ENCODE measurements at regions not wholly inside any gene's neighbourhood (a gene's known extent, or its start where the extent isn't known, plus 50 kb on each side); places are given as distances from the start of the nearest gene placed in this dataset.

DNA sequence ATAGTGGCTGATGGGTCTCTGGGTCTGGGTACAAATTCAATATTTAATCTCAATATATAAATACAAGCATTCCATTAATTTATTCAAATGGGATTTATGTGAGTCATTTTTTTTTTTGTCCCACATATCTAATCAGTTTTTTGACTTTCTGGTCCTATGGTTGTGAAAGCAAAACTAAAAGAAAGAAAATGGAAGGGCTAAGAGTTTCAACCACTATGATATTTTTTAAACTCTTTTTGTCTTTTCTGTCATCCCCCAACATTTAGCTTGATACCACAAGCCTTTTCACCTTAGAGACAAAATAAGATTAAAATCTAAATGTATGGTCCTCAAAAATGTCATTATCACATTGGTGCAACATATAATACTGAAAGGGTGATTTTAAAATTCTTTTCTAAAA lies 602.7 kb upstream of the CHRM3 start:
- no peaks in the 10 kb centered on the region for H3K4me1 ChIP-seq (ENCODE audit: control insufficient read depth, insufficient read depth, low read length)
- H3K9me3 ChIP-seq (ENCODE audit: control insufficient read depth, insufficient read depth, low read depth, low read length): no peaks in the 10 kb centered on the region
- H3K27ac ChIP-seq (ENCODE audit: extremely low read depth, low read depth, low read length): no peak overlapping the region
- no peaks in the 10 kb centered on the region for H3K36me3 ChIP-seq (ENCODE audit: control insufficient read depth in 2 of 2, insufficient read depth in 1 of 2, low read length in 2 of 2)
- TF ChIP-seq ZSCAN23 (tag by site-specific recombination; IDR thresholded peaks at IDR 0.05) (no peak), KLF17 (tag by site-specific recombination; IDR thresholded peaks at IDR 0.05) (no peak), ZNF843 (tag by site-specific recombination; IDR thresholded peaks at IDR 0.05) (no peak), MZF1 (tag by site-specific recombination; IDR thresholded peaks at IDR 0.05; ENCODE audit: borderline replicate concordance) (no peak), MEIS1 (CRISPR knock-in tag; IDR thresholded peaks at IDR 0.05; ENCODE audit: borderline replicate concordance) (no peak), ZNF274 (IDR thresholded peaks at IDR 0.05; ENCODE audit: low read length) (no peak), ZNF274 (tag by site-specific recombination; IDR thresholded peaks at IDR 0.05; ENCODE audit: borderline replicate concordance) (no peak), ZNF792 (tag by site-specific recombination; IDR thresholded peaks at IDR 0.05) (no peak), SALL2 (tag by site-specific recombination; IDR thresholded peaks at IDR 0.05; ENCODE audit: borderline replicate concordance) (no peak)
- ChIA-PET POLR2A (no interaction called here), CTCF (no interaction called here)
- no peak overlapping the region for H3K4me3 ChIP-seq (ENCODE audit: low read depth, low read length)

DNA sequence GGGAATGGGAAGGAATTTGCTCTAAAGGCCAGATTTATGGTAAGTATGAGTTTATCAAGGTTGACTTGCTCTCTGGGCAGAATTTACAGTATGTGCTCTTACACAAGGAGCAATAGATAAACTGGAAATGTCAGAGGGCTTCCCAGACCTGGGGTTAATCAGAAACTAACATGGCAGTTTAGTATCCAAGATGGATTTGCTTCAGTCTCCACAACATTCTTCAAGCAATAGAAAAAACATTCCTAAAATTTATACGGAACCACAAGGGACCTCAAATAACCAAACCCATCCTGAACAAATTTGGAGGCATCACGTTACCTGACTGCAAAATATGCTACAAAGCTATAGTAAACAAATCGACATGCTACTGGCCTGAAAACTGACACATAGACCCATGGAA lies 606.7 kb upstream of the CHRM3 start:
- Histone ChIP-seq H3K4me3 (ENCODE audit: low read depth, low read length) (no peak overlapping the region), H3K4me1 (ENCODE audit: control insufficient read depth, insufficient read depth, low read length) (no peaks in the 10 kb centered on the region), H3K27ac (ENCODE audit: extremely low read depth, low read depth, low read length) (no peak overlapping the region), H3K9me3 (ENCODE audit: control insufficient read depth, insufficient read depth, low read depth, low read length) (no peaks in the 10 kb centered on the region), H3K36me3 (ENCODE audit: control insufficient read depth in 2 of 2, insufficient read depth in 1 of 2, low read length in 2 of 2) (no peaks in the 10 kb centered on the region)
- POLR2A ChIA-PET: no interaction called here
- CTCF ChIA-PET: no interaction called here
- TF ChIP-seq ZSCAN16 (tag by site-specific recombination; IDR thresholded peaks at IDR 0.05) (no peak), ZBTB20 (tag by site-specific recombination; IDR thresholded peaks at IDR 0.05) (no peak), ZNF121 (tag by site-specific recombination; IDR thresholded peaks at IDR 0.05) (no peak), REPIN1 (tag by site-specific recombination; IDR thresholded peaks at IDR 0.05; ENCODE audit: low read depth) (no peak), ZNF2 (tag by site-specific recombination; IDR thresholded peaks at IDR 0.05) (no peak), ZNF155 (tag by site-specific recombination; IDR thresholded peaks at IDR 0.05) (no peak), ZNF133 (tag by site-specific recombination; IDR thresholded peaks at IDR 0.05) (no peak), ZNF600 (tag by site-specific recombination; IDR thresholded peaks at IDR 0.05) (no peak), ZNF23 (tag by site-specific recombination; IDR thresholded peaks at IDR 0.05; ENCODE audit: borderline replicate concordance) (no peak), SETDB1 (IDR thresholded peaks at IDR 0.05; ENCODE audit: insufficient read length, low read length) (no peak)
- TF ChIP-seq, protein P1, sequence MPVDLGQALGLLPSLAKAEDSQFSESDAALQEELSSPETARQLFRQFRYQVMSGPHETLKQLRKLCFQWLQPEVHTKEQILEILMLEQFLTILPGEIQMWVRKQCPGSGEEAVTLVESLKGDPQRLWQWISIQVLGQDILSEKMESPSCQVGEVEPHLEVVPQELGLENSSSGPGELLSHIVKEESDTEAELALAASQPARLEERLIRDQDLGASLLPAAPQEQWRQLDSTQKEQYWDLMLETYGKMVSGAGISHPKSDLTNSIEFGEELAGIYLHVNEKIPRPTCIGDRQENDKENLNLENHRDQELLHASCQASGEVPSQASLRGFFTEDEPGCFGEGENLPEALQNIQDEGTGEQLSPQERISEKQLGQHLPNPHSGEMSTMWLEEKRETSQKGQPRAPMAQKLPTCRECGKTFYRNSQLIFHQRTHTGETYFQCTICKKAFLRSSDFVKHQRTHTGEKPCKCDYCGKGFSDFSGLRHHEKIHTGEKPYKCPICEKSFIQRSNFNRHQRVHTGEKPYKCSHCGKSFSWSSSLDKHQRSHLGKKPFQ (tag by site-specific recombination; IDR thresholded peaks at IDR 0.05): no peak

DNA sequence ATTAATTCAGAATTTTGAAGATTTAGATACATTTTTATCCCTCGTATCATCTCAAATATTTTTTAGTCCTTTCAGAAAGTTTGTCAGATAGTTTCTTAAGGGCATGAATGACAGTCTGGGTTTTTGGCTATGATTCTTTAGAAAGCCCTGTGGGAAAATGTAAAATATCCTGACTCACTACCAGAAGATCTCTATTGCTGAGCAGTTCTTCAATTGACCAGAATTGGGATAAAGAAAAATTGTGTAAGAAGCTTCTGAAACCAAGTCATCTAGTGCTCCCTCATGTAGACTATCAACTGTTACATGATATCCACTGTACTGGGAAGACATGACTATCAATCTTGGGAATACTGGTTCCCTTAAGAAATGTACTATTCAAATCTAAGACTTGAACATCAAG lies 608.3 kb upstream of the CHRM3 start:
- ChIA-PET POLR2A (no interaction called here), CTCF (no interaction called here)
- H3K9me3 ChIP-seq (ENCODE audit: control insufficient read depth, insufficient read depth, low read depth, low read length): no peaks in the 10 kb centered on the region
- H3K4me1 ChIP-seq (ENCODE audit: control insufficient read depth, insufficient read depth, low read length): no peaks in the 10 kb centered on the region
- no peak overlapping the region for H3K4me3 ChIP-seq (ENCODE audit: low read depth, low read length)
- no peaks in the 10 kb centered on the region for H3K36me3 ChIP-seq (ENCODE audit: control insufficient read depth in 2 of 2, insufficient read depth in 1 of 2, low read length in 2 of 2)
- no peak overlapping the region for H3K27ac ChIP-seq (ENCODE audit: extremely low read depth, low read depth, low read length)
- TF ChIP-seq HOXA7 (CRISPR knock-in tag; IDR thresholded peaks at IDR 0.05; ENCODE audit: borderline replicate concordance): no peak
- TF ChIP-seq ZNF654 (tag by site-specific recombination; IDR thresholded peaks at IDR 0.05; ENCODE audit: low read depth): no peak
- TF ChIP-seq ELK4 (IDR thresholded peaks at IDR 0.05; ENCODE audit: borderline replicate concordance, low read depth, low read length): no peak
- no peak for TF ChIP-seq ZNF394 (tag by site-specific recombination; IDR thresholded peaks at IDR 0.05; ENCODE audit: borderline replicate concordance)
- TF ChIP-seq, protein P2, sequence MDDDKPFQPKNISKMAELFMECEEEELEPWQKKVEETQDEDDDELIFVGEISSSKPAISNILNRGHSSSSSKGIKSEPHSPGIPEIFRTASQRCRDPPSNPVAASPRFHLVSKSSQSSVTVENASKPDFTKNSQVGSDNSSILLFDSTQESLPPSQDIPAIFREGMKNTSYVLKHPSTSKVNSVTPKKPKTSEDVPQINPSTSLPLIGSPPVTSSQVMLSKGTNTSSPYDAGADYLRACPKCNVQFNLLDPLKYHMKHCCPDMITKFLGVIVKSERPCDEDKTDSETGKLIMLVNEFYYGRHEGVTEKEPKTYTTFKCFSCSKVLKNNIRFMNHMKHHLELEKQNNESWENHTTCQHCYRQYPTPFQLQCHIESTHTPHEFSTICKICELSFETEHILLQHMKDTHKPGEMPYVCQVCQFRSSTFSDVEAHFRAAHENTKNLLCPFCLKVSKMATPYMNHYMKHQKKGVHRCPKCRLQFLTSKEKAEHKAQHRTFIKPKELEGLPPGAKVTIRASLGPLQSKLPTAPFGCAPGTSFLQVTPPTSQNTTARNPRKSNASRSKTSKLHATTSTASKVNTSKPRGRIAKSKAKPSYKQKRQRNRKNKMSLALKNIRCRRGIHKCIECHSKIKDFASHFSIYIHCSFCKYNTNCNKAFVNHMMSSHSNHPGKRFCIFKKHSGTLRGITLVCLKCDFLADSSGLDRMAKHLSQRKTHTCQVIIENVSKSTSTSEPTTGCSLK (tag by site-specific recombination; IDR thresholded peaks at IDR 0.05): no peak
- TF ChIP-seq ZNF148 (tag by site-specific recombination; IDR thresholded peaks at IDR 0.05; ENCODE audit: borderline replicate concordance): no peak
